Effector memory CD4-positive, alpha-beta T cell (primary cell): ENCODE measurements at regions not wholly inside any gene's neighbourhood (a gene's known extent, or its start where the extent isn't known, plus 50 kb on each side); places are given as distances from the start of the nearest gene placed in this dataset.
"Not testable (repeated sequence)": the region's sequence is repeated elsewhere in the genome, so short reads cannot be mapped to it uniquely, and the experiment has no call there.

Experiments
- DNase-seq, 3 donors: peaks; one replicate each; pipeline ENCODE4 v3.0.0-alpha.2; 2020
- H3K27ac ChIP-seq: 2 replicates; pipeline ENCODE4 v1.7.0; 2013; ENCODE audit warnings: mild to moderate bottlenecking, low read length, moderate library complexity; ENCODE audit not compliant: insufficient read depth, poor library complexity, severe bottlenecking
- H3K27me3 ChIP-seq: replicated peaks from 2 replicates; pipeline ENCODE4 v1.7.0; 2013; ENCODE audit warnings: mild to moderate bottlenecking, low read length; ENCODE audit not compliant: insufficient read depth, control insufficient read depth, poor library complexity, severe bottlenecking
- H3K36me3 ChIP-seq: 2 replicates; pipeline ENCODE4 v1.7.0; 2013; ENCODE audit warnings: mild to moderate bottlenecking, low read length, moderate library complexity; ENCODE audit not compliant: control insufficient read depth, insufficient read depth
- H3K4me1 ChIP-seq: 2 replicates; pipeline ENCODE4 v1.7.0; 2013; ENCODE audit warnings: low read length, mild to moderate bottlenecking; ENCODE audit not compliant: control insufficient read depth, insufficient read depth, poor library complexity, severe bottlenecking
- H3K4me3 ChIP-seq: 2 replicates; pipeline ENCODE4 v1.7.0; 2013; ENCODE audit warnings: low read length, low read depth, mild to moderate bottlenecking; ENCODE audit not compliant: insufficient read depth, poor library complexity, severe bottlenecking
- H3K9me3 ChIP-seq: 2 replicates; pipeline ENCODE4 v1.7.0; 2013; ENCODE audit warnings: mild to moderate bottlenecking, low read length, moderate library complexity; ENCODE audit not compliant: control insufficient read depth

DNA sequence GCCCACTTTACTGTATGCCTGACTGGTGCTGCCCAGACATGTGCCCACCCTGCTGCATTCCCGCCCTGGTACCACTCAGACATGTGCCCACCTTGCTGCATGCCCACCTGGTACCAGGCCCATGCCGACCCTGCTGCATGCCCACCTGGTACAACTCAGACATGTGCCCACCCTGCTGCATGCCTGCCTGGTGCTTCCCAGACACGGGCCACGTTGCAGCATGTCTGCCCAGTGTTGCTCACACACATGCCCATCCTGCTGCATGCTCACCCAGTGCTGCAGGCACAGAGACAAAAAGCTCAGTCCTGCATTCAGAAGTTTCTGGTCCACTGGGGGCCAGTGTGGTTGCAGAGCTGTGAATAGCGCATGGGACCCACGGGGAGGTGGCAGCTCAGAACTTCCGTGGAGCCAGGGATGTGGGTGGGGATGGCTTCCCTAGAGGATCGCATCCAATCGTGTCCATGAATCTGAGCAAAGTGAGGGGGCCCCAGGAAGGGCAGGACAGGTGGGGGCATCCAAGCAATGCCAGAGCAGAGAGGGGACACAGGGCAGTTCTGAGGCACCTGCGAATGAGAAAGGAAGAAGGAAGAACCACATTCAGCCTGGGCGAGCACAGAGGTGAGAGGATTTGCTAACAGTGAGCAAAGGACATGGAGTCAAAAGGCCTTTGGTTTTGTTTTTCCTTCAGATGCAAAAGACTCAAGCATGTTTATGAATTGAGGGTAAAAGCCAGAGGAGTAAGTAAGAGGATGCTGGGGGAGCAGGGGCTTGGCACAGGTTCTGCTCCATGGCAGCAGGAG lies 175.9 kb upstream of the C14orf180 start:
- H3K9me3 ChIP-seq, result no peaks in the 10 kb centered on the region
- H3K27ac ChIP-seq, result no peak overlapping the region
- no peak for DNase-seq
- H3K27me3 ChIP-seq, result no peaks in the 10 kb centered on the region
- H3K36me3 ChIP-seq, result no peaks in the 10 kb centered on the region
- no peak overlapping the region for H3K4me3 ChIP-seq
- peaks cover 9% of the 10 kb centered on the region for H3K4me1 ChIP-seq

- Histone ChIP-seq H3K27ac (no peak overlapping the region), H3K36me3 (no peaks in the 10 kb centered on the region), H3K9me3 (no peaks in the 10 kb centered on the region), H3K27me3 (no peaks in the 10 kb centered on the region), H3K4me3 (no peak overlapping the region), H3K4me1 (peaks cover 3% of the 10 kb centered on the region)
- no peak for DNase-seq
Observed at GRCh38 chr14:104404922-104405321, 174.6 kb upstream of the C14orf180 start.

- Histone ChIP-seq H3K27ac (no peak overlapping the region), H3K36me3 (no peaks in the 10 kb centered on the region), H3K27me3 (no peaks in the 10 kb centered on the region), H3K4me3 (no peak overlapping the region), H3K9me3 (no peaks in the 10 kb centered on the region), H3K4me1 (no peaks in the 10 kb centered on the region)
- DNase-seq, result no peak
Observed at GRCh38 chr14:104405360-104406226, 174.0 kb upstream of the C14orf180 start.

DNA sequence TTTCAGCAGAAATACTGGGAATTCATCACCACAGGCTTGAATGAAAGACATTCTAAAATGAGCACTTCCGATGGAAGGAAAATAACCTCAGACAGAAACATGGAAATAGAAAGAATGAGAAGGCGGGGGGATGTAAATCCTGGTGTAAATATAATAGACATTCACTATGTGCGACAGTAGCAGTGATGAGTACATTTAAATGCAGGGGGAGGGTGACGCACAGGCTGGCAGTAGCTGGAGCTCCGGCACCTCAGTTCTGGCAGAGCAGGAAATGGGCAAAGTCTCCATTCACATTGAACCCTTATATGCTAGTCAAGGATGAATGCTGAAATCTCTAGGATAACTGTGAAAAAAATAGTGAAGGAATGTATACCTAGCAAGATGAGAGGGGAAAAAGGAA lies 172.7 kb upstream of the C14orf180 start:
- Histone ChIP-seq H3K9me3 (no peaks in the 10 kb centered on the region), H3K36me3 (no peaks in the 10 kb centered on the region), H3K4me1 (no peaks in the 10 kb centered on the region), H3K27ac (no peak overlapping the region), H3K4me3 (no peak overlapping the region), H3K27me3 (no peaks in the 10 kb centered on the region)
- DNase-seq, result no peak

GRCh38 chr14:104416383-104416782 lies 163.2 kb upstream of the C14orf180 start:
- Histone ChIP-seq H3K27me3 (no peaks in the 10 kb centered on the region), H3K9me3 (no peaks in the 10 kb centered on the region), H3K4me1 (no peaks in the 10 kb centered on the region), H3K4me3 (no peak overlapping the region), H3K27ac (no peak overlapping the region), H3K36me3 (no peaks in the 10 kb centered on the region)
- DNase-seq, result no peak

GRCh38 chr14:104419865-104420505 lies 159.6 kb upstream of the C14orf180 start:
- H3K36me3 ChIP-seq, result no peaks in the 10 kb centered on the region
- DNase-seq, result no peak
- no peaks in the 10 kb centered on the region for H3K4me1 ChIP-seq
- H3K9me3 ChIP-seq, result no peaks in the 10 kb centered on the region
- H3K4me3 ChIP-seq, result no peak overlapping the region
- no peak overlapping the region for H3K27ac ChIP-seq
- H3K27me3 ChIP-seq, result no peaks in the 10 kb centered on the region

DNA sequence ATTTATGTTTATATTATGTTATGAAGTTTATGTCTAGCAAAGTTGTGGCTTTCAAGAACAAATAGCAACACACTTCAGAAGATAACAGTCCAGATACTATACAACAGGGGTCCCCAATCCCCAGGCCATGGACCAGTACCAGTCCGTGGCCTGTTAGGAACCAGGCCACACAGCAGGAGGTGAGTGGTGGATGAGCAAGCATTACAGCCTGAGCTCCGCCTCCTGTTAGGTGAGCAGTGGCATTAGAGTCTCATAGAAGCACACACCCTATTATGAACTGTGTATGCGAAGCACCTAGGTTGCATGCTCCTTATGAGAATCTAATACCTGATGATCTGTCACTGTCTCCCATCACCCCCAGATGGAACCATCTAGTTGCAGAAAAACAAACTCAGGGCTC lies 159.0 kb upstream of the C14orf180 start:
- not testable (repeated sequence) for H3K27me3 ChIP-seq

GRCh38 chr14:104420990-104421389 lies 158.6 kb upstream of the C14orf180 start:
- no peaks in the 10 kb centered on the region for H3K9me3 ChIP-seq
- no peak overlapping the region for H3K27ac ChIP-seq
- no peaks in the 10 kb centered on the region for H3K4me1 ChIP-seq
- H3K36me3 ChIP-seq, result no peaks in the 10 kb centered on the region
- H3K27me3 ChIP-seq, result no peaks in the 10 kb centered on the region
- no peak for DNase-seq
- H3K4me3 ChIP-seq, result no peak overlapping the region

More for the DNA sequence above, 159.0 kb upstream of the C14orf180 start:
- not testable (repeated sequence) for H3K9me3 ChIP-seq, DNase-seq, H3K36me3 ChIP-seq, H3K4me1 ChIP-seq, H3K27ac ChIP-seq, H3K4me3 ChIP-seq

DNA sequence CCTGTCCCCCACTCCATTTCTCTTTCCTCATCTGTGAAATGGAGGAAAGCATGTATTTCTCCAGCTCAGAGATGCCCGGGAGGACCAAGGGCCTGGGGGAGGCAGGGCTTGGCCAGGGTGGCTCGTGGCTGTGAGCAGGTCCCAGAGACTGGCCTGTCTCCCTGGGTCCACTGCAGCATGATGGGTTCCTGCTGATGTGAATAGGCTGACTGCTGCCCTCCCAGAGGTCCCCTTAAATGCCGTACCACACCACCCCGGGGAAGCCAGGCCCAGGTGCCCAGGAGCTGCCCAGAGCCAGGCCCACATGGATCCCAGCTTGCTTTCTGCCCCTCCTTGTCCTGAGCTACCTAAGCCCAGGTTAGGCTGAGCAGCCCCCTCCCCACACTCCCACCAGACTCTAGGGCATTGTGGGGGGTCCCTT lies 158.2 kb upstream of the C14orf180 start:
- DNase-seq, result no peak
- no peak overlapping the region for H3K27ac ChIP-seq
- no peaks in the 10 kb centered on the region for H3K36me3 ChIP-seq
- no peak overlapping the region for H3K4me3 ChIP-seq
- no peaks in the 10 kb centered on the region for H3K27me3 ChIP-seq
- H3K4me1 ChIP-seq, result no peaks in the 10 kb centered on the region
- H3K9me3 ChIP-seq, result no peaks in the 10 kb centered on the region
